Activated CD4-positive, alpha-beta memory T cell treated with anti-CD3 and anti-CD28 coated beads for 36 hours (primary cell): ENCODE measurements at regions not wholly inside any gene's neighbourhood (a gene's known extent, or its start where the extent isn't known, plus 50 kb on each side); places are given as distances from the start of the nearest gene placed in this dataset.
"Not testable (repeated sequence)": the region's sequence is repeated elsewhere in the genome, so short reads cannot be mapped to it uniquely, and the experiment has no call there.

Source experiments
- CTCF ChIA-PET: fragments of 350-600 bp; sonication (Branson Sonifier 250); formaldehyde crosslinking; loops from one replicate; lab custom pipeline; 2021; ENCODE audit warnings: antibody characterized with exemption, inconsistent platforms; lab: Charles Lee
- POLR2A ChIA-PET: fragments of 350-600 bp; sonication (Branson Sonifier 250); formaldehyde crosslinking; loops from one replicate; lab custom pipeline; 2021; ENCODE audit warnings: antibody characterized with exemption; lab: Charles Lee
- DNase-seq: peaks from one replicate; pipeline ENCODE4 v3.0.0-alpha.2; 2020
- H3K27ac Mint-ChIP-seq: one replicate; pipeline ENCODE4 v1.8.0; 2021; ENCODE audit warnings: mixed read lengths
- H3K27me3 Mint-ChIP-seq: one replicate; pipeline ENCODE4 v1.8.0; 2021; ENCODE audit warnings: mixed read lengths
- H3K36me3 Mint-ChIP-seq: one replicate; pipeline ENCODE4 v1.8.0; 2021; ENCODE audit warnings: mixed read lengths
- H3K4me1 Mint-ChIP-seq: one replicate; pipeline ENCODE4 v1.8.0; 2021; ENCODE audit warnings: low read depth, mixed read lengths
- H3K4me3 Mint-ChIP-seq: one replicate; pipeline ENCODE4 v1.8.0; 2021; ENCODE audit warnings: mild to moderate bottlenecking, mixed read lengths
- H3K9me3 Mint-ChIP-seq: one replicate; pipeline ENCODE4 v1.8.0; 2021; ENCODE audit warnings: mixed read lengths
- intact Hi-C: fragments of 100-400 bp; cut with micrococcal nuclease; formaldehyde crosslinking; loops from one replicate; pipeline ENCODE4 v1.15.1; 2023

- H3K9me3 Mint-ChIP-seq, H3K4me3 Mint-ChIP-seq, H3K27me3 Mint-ChIP-seq, CTCF ChIA-PET, intact Hi-C loops, H3K4me1 Mint-ChIP-seq, H3K27ac Mint-ChIP-seq, POLR2A ChIA-PET, H3K36me3 Mint-ChIP-seq, DNase-seq: not testable (repeated sequence)
These were observed 79.0 kb upstream of the SALL1 start for GRCh38 chr16:51230035-51230434.

DNA sequence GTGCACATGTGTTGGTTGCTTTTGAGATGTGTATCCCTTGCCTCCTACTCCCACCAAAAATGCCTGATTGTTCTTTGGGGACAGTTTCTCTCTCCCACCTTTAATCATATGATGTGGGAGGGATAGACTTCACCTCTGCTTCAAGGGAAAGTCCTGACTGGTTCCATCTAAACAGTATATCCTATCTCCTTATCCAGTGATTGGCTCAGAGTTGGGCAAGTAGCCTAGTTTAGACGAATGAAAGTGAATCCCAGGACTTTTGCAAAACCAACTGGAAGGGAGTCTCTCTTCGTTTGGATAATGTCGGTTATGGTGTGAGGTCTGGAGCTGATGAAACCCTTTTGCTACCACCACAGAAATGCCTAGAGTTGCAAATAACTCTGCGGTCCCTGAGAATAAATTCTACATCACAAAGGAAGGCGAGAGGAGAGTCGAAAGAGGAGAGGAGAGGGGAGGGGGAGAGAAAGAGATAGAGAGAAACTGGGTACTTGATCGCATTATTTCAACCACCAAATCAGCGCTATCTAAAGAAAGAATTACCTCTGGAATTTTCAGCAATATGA, 77.1 kb upstream of the SALL1 start:
- H3K27ac Mint-ChIP-seq = no peak overlapping the region
- no peak overlapping the region for H3K4me3 Mint-ChIP-seq
- POLR2A ChIA-PET = no interaction called here
- intact Hi-C loops = no loop called here
- DNase-seq = no peak
- no peaks in the 10 kb centered on the region for H3K36me3 Mint-ChIP-seq
- H3K27me3 Mint-ChIP-seq = no peaks in the 10 kb centered on the region
- CTCF ChIA-PET = no interaction called here
- H3K9me3 Mint-ChIP-seq = no peaks in the 10 kb centered on the region
- H3K4me1 Mint-ChIP-seq = no peaks in the 10 kb centered on the region

- ChIA-PET POLR2A (no interaction called here), CTCF (no interaction called here)
- Mint-ChIP-seq H3K27ac (no peak overlapping the region), H3K36me3 (no peaks in the 10 kb centered on the region), H3K4me1 (no peaks in the 10 kb centered on the region), H3K4me3 (no peak overlapping the region), H3K9me3 (no peaks in the 10 kb centered on the region), H3K27me3 (no peaks in the 10 kb centered on the region)
- no peak for DNase-seq
- intact Hi-C loops = no loop called here
These were observed 74.8 kb upstream of the SALL1 start for GRCh38 chr16:51225878-51226277.

- H3K4me1 Mint-ChIP-seq = no peaks in the 10 kb centered on the region
- intact Hi-C loops = no loop called here
These were observed 73.2 kb upstream of the SALL1 start for GRCh38 chr16:51224317-51224716.

DNA sequence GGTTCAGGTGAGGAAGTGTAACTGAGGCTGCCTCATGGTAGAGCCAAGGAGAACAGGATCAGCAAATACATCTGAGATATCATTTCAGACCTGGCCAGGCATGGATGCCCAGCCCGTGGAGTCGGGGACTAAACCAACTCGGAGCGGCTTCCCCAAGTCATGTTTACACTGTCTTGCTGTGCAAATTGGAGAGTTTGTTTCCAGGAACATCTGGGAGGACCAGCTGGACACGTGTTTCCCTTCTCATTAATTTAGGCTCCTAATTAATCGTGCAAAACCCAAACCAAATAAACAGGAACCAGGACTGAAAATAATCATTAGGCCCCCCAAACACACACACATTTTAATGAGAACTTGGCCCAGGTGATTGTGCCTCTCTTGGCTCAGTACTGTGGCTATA, 70.9 kb upstream of the SALL1 start:
- peaks cover 7% of the 10 kb centered on the region for H3K9me3 Mint-ChIP-seq
- no peaks in the 10 kb centered on the region for H3K4me1 Mint-ChIP-seq
- H3K27ac Mint-ChIP-seq = no peak overlapping the region
- POLR2A ChIA-PET = no interaction called here
- intact Hi-C loops = no loop called here
- H3K4me3 Mint-ChIP-seq = no peak overlapping the region
- DNase-seq = no peak
- H3K36me3 Mint-ChIP-seq = no peaks in the 10 kb centered on the region
- CTCF ChIA-PET = no interaction called here
- H3K27me3 Mint-ChIP-seq = no peaks in the 10 kb centered on the region

More at GRCh38 chr16:51224317-51224716, 73.2 kb upstream of the SALL1 start:
- no peaks in the 10 kb centered on the region for H3K36me3 Mint-ChIP-seq
- POLR2A ChIA-PET = no interaction called here
- no peaks in the 10 kb centered on the region for H3K9me3 Mint-ChIP-seq
- H3K4me3 Mint-ChIP-seq = no peak overlapping the region
- no peaks in the 10 kb centered on the region for H3K27me3 Mint-ChIP-seq
- no peak for DNase-seq
- CTCF ChIA-PET = no interaction called here
- no peak overlapping the region for H3K27ac Mint-ChIP-seq

DNA sequence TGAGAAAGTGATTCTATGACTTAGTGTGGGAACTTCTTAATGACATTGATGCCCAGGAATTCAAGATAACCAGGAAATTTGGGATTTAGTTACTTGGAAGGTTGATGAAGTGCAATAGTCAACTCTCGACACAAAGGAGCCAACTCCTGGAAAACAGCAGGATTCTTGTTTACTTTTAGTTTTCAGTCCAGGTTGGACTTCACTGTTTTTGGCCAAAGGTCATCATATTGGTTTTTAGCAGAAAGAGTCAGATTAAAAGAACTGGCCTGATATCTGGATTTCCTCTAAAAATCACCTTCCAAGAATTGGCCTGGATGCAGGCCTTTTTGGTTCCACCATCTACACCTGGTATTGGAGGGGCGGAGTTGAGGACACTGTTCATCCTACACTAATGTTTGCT, 60.1 kb upstream of the SALL1 start:
- Mint-ChIP-seq H3K4me1 (no peaks in the 10 kb centered on the region), H3K27ac (no peak overlapping the region), H3K4me3 (no peak overlapping the region), H3K27me3 (no peaks in the 10 kb centered on the region), H3K36me3 (no peaks in the 10 kb centered on the region), H3K9me3 (peaks cover 7% of the 10 kb centered on the region)
- DNase-seq = no peak
- POLR2A ChIA-PET = no interaction called here
- CTCF ChIA-PET = no interaction called here
- intact Hi-C loops = no loop called here

DNA sequence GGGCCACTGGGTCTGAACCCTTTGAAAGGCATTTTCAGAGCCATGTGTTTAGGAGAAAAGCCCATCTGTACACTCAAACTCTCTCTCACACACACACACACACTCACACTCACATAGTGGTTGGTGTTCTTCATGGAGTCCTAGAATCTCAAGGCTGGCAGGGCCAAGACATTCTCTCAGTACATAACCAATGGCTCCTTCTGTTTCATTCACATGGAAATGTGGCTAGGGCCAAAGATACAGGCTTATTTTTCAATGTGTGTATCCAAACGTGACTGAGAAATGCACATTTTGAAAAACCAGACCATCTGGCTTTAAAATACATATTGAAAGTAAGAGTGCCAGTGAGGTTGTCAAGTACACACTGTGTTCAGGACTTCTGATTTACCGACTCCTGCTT, 59.0 kb upstream of the SALL1 start:
- H3K9me3 Mint-ChIP-seq = peaks cover 3% of the 10 kb centered on the region
- ChIA-PET POLR2A (no interaction called here), CTCF (no interaction called here)
- H3K4me1 Mint-ChIP-seq = no peaks in the 10 kb centered on the region
- no peaks in the 10 kb centered on the region for H3K36me3 Mint-ChIP-seq
- H3K27me3 Mint-ChIP-seq = no peaks in the 10 kb centered on the region
- intact Hi-C loops = no loop called here
- H3K4me3 Mint-ChIP-seq = no peak overlapping the region
- H3K27ac Mint-ChIP-seq = no peak overlapping the region
- DNase-seq = no peak

- H3K27me3 Mint-ChIP-seq = no peaks in the 10 kb centered on the region
- no peaks in the 10 kb centered on the region for H3K36me3 Mint-ChIP-seq
- intact Hi-C loops = no loop called here
- CTCF ChIA-PET = no interaction called here
- H3K27ac Mint-ChIP-seq = no peak overlapping the region
- no peaks in the 10 kb centered on the region for H3K4me1 Mint-ChIP-seq
- no peak overlapping the region for H3K4me3 Mint-ChIP-seq
- POLR2A ChIA-PET = no interaction called here
- no peak for DNase-seq
- H3K9me3 Mint-ChIP-seq = peaks cover 17% of the 10 kb centered on the region
These were observed 50.5 kb upstream of the SALL1 start for GRCh38 chr16:51201604-51202003.
